ENCODE measurements at regions not wholly inside any gene's neighbourhood (a gene's known extent, or its start where the extent isn't known, plus 50 kb on each side); places are given as distances from the start of the nearest gene placed in this dataset.

DNA sequence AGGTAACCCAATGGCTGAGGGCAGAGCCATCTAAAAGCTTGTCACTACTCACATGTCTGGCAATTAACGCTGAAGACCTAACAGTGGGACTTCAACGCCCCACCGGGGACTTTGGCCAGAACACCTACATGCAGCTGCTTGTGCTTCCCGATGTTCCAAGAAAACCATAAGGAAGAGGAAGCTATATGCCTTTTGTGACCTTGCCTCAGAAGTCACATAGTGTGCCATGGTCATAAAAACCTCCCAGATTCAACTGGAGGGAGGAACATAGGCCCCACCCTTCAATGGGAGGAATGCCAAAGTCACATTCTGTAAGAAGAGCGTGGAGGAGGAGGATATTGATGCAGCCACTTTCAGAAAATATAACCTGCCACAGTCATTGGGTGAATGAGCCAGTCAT, 147.8 kb upstream of the MAGI3 start:
- Histone ChIP-seq H4K20me1 (replicated peaks in 1 of 2; ENCODE audit: control insufficient read depth in 1 of 2, insufficient read depth in 2 of 2, low read length in 2 of 2) (no peaks in the 10 kb centered on the region), H3K9me3 (ENCODE audit: insufficient read depth in 2 of 2, low read depth in 1 of 2, low read length in 1 of 2) (no peaks in the 10 kb centered on the region), H3K27ac (ENCODE audit: low read depth, low read length) (no peak overlapping the region), H3K4me1 (replicated peaks in 1 of 4; ENCODE audit: control insufficient read depth in 3 of 4, insufficient read depth in 4 of 4, low read length in 3 of 4) (no peaks in the 10 kb centered on the region), H2AK5ac (ENCODE audit: low read depth, low read length) (no peak overlapping the region), H3K27me3 (replicated peaks in 1 of 4; ENCODE audit: control insufficient read depth in 3 of 4, extremely low read depth in 1 of 4, insufficient read depth in 3 of 4, low read length in 3 of 4) (no peaks in the 10 kb centered on the region), H3K36me3 (ENCODE audit: control insufficient read depth in 2 of 4, insufficient read depth in 4 of 4, low read length in 3 of 4) (no peaks in the 10 kb centered on the region), H2AFZ (ENCODE audit: low read length) (0 out of 2 replicates have a peak overlapping the region, but pooled peaks have one; percentile 62), H4K5ac (ENCODE audit: insufficient read length, low read depth, low read length) (no peak overlapping the region), H3K79me2 (ENCODE audit: control insufficient read depth in 1 of 2, insufficient read depth in 2 of 2, low read length in 2 of 2) (no peaks in the 10 kb centered on the region), H3K4me3 (ENCODE audit: extremely low read depth in 1 of 4, insufficient read depth in 2 of 4, low read depth in 3 of 4, low read length in 4 of 4) (no peak overlapping the region), H3K23me2 (ENCODE audit: low read depth, low read length) (no peaks in the 10 kb centered on the region), H3K4ac (replicated peaks; ENCODE audit: insufficient read length, low read depth, low read length) (no peak overlapping the region), H3K18ac (ENCODE audit: extremely low read depth, low read length) (no peak overlapping the region), H4K91ac (replicated peaks; ENCODE audit: insufficient read length, low read length) (no peak overlapping the region), H3K4me2 (ENCODE audit: insufficient read depth in 1 of 2, low read depth in 2 of 2, low read length in 2 of 2) (no peak overlapping the region), H3K9ac (replicated peaks in 1 of 4; ENCODE audit: extremely low read depth in 1 of 4, low read depth in 3 of 4, low read length in 3 of 4) (no peak overlapping the region), H3K56ac (replicated peaks; ENCODE audit: insufficient read length, low read depth, low read length) (no peak overlapping the region), H2BK12ac (ENCODE audit: low read depth, low read length) (no peak overlapping the region), H2BK20ac (ENCODE audit: low read length) (no peak overlapping the region), H2BK15ac (ENCODE audit: low read length) (no peak overlapping the region), H4K8ac (ENCODE audit: extremely low read depth, insufficient read depth, low read length) (no peak overlapping the region), H3K14ac (ENCODE audit: insufficient read length) (no peak overlapping the region), H2BK120ac (replicated peaks; ENCODE audit: low read depth, low read length) (no peak overlapping the region), H3K23ac (ENCODE audit: insufficient read length) (no peak overlapping the region), H2BK5ac (ENCODE audit: low read depth, low read length) (no peak overlapping the region), H3K79me1 (ENCODE audit: low read depth, low read length) (no peaks in the 10 kb centered on the region)
- WGBS, 2 experiments (ENCODE audit: extremely low coverage in 1 of 2, insufficient coverage in 1 of 2, insufficient read length in 1 of 2, insufficient replicate concordance in 2 of 2, low coverage in 1 of 2, low lambda C conversion rate in 2 of 2, missing lambda C conversion rate in 1 of 2): 88% methylated on average over 5 of the region's 5 CpGs; no CpG with 5 or more reads in 1 of the 2 experiments
- FAIRE-seq (no peak), DNase-seq (ENCODE audit: low read depth in 1 of 2, low spot score in 2 of 2) (no peak)
- POLR2A ChIA-PET (ENCODE audit: partially characterized antibody): interaction anchor here (0.8 to 0.9 kb wide), 2 partner anchors 9 to 11 kb away, joined by 3 read pairs; no protein-coding TSS in a partner anchor
- CTCF ChIA-PET (ENCODE audit: partially characterized antibody): interaction anchor here (1.8 kb wide), 1 partner anchor 102 kb away, joined by 6 read pairs; no protein-coding TSS in a partner anchor
- no peak for TF ChIP-seq MAFK (IDR thresholded peaks at IDR 0.05; ENCODE audit: low read depth, low read length)

Data from H1 (cell line).